Neural cell (in vitro differentiated cells): ENCODE measurements at regions not wholly inside any gene's neighbourhood (a gene's known extent, or its start where the extent isn't known, plus 50 kb on each side); places are given as distances from the start of the nearest gene placed in this dataset.

Experiments
- H2AFZ ChIP-seq: fragments of 200-600, 300-800 bp; sonication (generic), shearing (Covaris generic); 2 replicates; pipeline ENCODE4 v1.6.0; 2014; ENCODE audit warnings: low read depth, mild to moderate bottlenecking, antibody characterized with exemption, low read length, moderate library complexity
- H3F3A ChIP-seq: fragments of 200-600 bp; shearing (Covaris generic); 2 replicates; pipeline ENCODE4 v1.6.1; 2016; ENCODE audit warnings: mild to moderate bottlenecking, moderate library complexity, mixed read lengths, antibody characterized with exemption, low read length; ENCODE audit not compliant: insufficient read depth, poor library complexity, severe bottlenecking
- H3K27ac ChIP-seq: fragments of 200-600, 300-800 bp; sonication (generic), shearing (Covaris generic); 2 replicates; pipeline ENCODE4 v1.5.1; 2014; ENCODE audit warnings: mild to moderate bottlenecking, low read length, moderate library complexity
- H3K27me3 ChIP-seq: fragments of 300-800, 200-600 bp; sonication (generic), shearing (Covaris generic); 2 replicates; pipeline ENCODE4 v1.6.0; 2014; ENCODE audit warnings: mild to moderate bottlenecking, low read depth, low read length, moderate library complexity; ENCODE audit not compliant: insufficient read depth
- H3K36me3 ChIP-seq: fragments of 300-800, 200-600 bp; sonication (generic), shearing (Covaris generic); 2 replicates; pipeline ENCODE4 v1.5.1; 2014; ENCODE audit warnings: mild to moderate bottlenecking, antibody characterized with exemption, low read length, moderate library complexity; ENCODE audit not compliant: insufficient read depth
- H3K4me2 ChIP-seq: fragments of 300-800, 200-600 bp; sonication (generic), shearing (Covaris generic); 2 replicates; pipeline ENCODE4 v1.6.0; 2014; ENCODE audit warnings: mild to moderate bottlenecking, low read length
- H3K4me3 ChIP-seq: fragments of 300-800, 200-600 bp; sonication (generic), shearing (Covaris generic); 2 replicates; pipeline ENCODE4 v1.5.1; 2014; ENCODE audit warnings: mild to moderate bottlenecking, low read length, moderate library complexity
- H3K79me2 ChIP-seq: fragments of 200-600 bp; shearing (Covaris generic); replicated peaks from 2 replicates; pipeline ENCODE4 v1.6.0; 2014; ENCODE audit warnings: mild to moderate bottlenecking, low read length, moderate library complexity; ENCODE audit not compliant: insufficient read depth
- H3K9ac ChIP-seq: fragments of 300-800, 200-600 bp; sonication (generic), shearing (Covaris generic); 2 replicates; pipeline ENCODE4 v1.6.1; 2016; ENCODE audit warnings: mild to moderate bottlenecking, low read length, mixed read lengths
- H3K9me2 ChIP-seq: fragments of 200-600 bp; shearing (Covaris generic); 2 replicates; pipeline ENCODE4 v1.6.1; 2016; ENCODE audit warnings: mild to moderate bottlenecking, low read length, mixed read lengths; ENCODE audit not compliant: insufficient read depth
- H3K9me3 ChIP-seq: fragments of 200-600, 300-800 bp; sonication (generic), shearing (Covaris generic); 2 replicates; pipeline ENCODE4 v1.6.1; 2016; ENCODE audit warnings: mild to moderate bottlenecking, mixed run types, low read length, moderate library complexity, mixed read lengths
- H4K20me1 ChIP-seq: fragments of 200-600 bp; shearing (Covaris generic); 2 replicates; pipeline ENCODE4 v1.6.1; 2016; ENCODE audit warnings: mild to moderate bottlenecking, mixed run types; ENCODE audit not compliant: insufficient read depth
- EP300 ChIP-seq: fragments of 450-650 bp; conservative IDR thresholded peaks from 2 replicates; pipeline ENCODE4 v1.6.1; 2014; ENCODE audit warnings: antibody characterized with exemption, mild to moderate bottlenecking, moderate library complexity; ENCODE audit not compliant: poor library complexity, severe bottlenecking
- EZH2 ChIP-seq: fragments of 200-600, 300-800 bp; shearing (Covaris generic), sonication (generic); IDR thresholded peaks from 2 replicates; pipeline ENCODE4 v1.6.1; 2014; ENCODE audit warnings: antibody characterized with exemption, low read length, borderline replicate concordance, mild to moderate bottlenecking; ENCODE audit not compliant: insufficient read depth, poor library complexity, severe bottlenecking
- MXI1 ChIP-seq: fragments of 450-650 bp; conservative IDR thresholded peaks from 2 replicates; pipeline ENCODE4 v1.6.1; 2014; ENCODE audit warnings: antibody characterized with exemption, mild to moderate bottlenecking; ENCODE audit not compliant: poor library complexity, severe bottlenecking
- POLR2AphosphoS5 ChIP-seq: IDR thresholded peaks from 2 replicates; pipeline ENCODE4 v1.6.1; 2012
- RAD21 ChIP-seq: fragments of 450-650 bp; conservative IDR thresholded peaks from 2 replicates; pipeline ENCODE4 v1.6.1; 2014; ENCODE audit warnings: antibody characterized with exemption, mild to moderate bottlenecking, moderate library complexity
- REST ChIP-seq: IDR thresholded peaks from 2 replicates; pipeline ENCODE4 v1.6.1; 2012; ENCODE audit warnings: borderline replicate concordance
- SMC3 ChIP-seq: fragments of 450-650 bp; conservative IDR thresholded peaks from 2 replicates; pipeline ENCODE4 v1.6.1; 2014; ENCODE audit warnings: antibody characterized with exemption, mild to moderate bottlenecking, moderate library complexity; ENCODE audit not compliant: poor library complexity
- TAF1 ChIP-seq: IDR thresholded peaks from 2 replicates; pipeline ENCODE4 v1.6.1; 2012; ENCODE audit warnings: low read depth
- TF ChIP-seq, protein P1 (sequence below): fragments of 450-650 bp; IDR thresholded peaks from 2 replicates; pipeline ENCODE4 v1.5.1; 2014; ENCODE audit warnings: antibody characterized with exemption, mild to moderate bottlenecking, moderate library complexity; ENCODE audit not compliant: poor library complexity, severe bottlenecking

- H3K27me3 ChIP-seq: no peaks in the 10 kb centered on the region
Observed at GRCh38 chr1:37258068-37258467, 216.3 kb upstream of the ZC3H12A start.

DNA sequence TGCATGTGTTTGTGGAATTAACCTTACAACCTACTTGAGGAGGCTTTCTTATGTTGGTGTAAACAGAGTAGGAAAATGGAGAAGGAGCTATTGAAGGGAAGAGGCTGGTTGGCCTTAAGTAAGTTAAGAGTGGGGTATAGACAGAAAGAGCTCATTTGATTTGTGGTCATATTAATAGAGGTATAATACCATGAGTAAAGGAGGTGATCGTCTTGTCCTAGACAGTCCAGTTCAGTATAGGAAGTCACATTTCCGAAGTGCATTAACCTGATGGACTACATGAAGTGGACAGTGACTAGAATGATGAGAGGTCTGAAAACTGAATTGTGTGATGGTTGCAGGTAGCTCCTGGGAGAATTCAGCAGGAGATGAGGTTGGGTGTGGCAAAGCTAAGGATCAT is 215.4 kb upstream of the ZC3H12A start:
- no peaks in the 10 kb centered on the region for H3K9me2 ChIP-seq
- TF ChIP-seq, protein P1, sequence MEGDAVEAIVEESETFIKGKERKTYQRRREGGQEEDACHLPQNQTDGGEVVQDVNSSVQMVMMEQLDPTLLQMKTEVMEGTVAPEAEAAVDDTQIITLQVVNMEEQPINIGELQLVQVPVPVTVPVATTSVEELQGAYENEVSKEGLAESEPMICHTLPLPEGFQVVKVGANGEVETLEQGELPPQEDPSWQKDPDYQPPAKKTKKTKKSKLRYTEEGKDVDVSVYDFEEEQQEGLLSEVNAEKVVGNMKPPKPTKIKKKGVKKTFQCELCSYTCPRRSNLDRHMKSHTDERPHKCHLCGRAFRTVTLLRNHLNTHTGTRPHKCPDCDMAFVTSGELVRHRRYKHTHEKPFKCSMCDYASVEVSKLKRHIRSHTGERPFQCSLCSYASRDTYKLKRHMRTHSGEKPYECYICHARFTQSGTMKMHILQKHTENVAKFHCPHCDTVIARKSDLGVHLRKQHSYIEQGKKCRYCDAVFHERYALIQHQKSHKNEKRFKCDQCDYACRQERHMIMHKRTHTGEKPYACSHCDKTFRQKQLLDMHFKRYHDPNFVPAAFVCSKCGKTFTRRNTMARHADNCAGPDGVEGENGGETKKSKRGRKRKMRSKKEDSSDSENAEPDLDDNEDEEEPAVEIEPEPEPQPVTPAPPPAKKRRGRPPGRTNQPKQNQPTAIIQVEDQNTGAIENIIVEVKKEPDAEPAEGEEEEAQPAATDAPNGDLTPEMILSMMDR: no peak
- TF ChIP-seq REST (no peak), EP300 (no peak), EZH2 (no peak), TAF1 (no peak), RAD21 (no peak)
- no peaks in the 10 kb centered on the region for H3K79me2 ChIP-seq
- no peaks in the 10 kb centered on the region for H3K36me3 ChIP-seq
- no peak overlapping the region for H3K4me2 ChIP-seq
- H3F3A ChIP-seq: no peaks in the 10 kb centered on the region
- H4K20me1 ChIP-seq: no peaks in the 10 kb centered on the region
- H3K27ac ChIP-seq: no peak overlapping the region
- no peaks in the 10 kb centered on the region for H3K27me3 ChIP-seq
- no peak overlapping the region for H2AFZ ChIP-seq
- H3K9ac ChIP-seq: no peak overlapping the region
- H3K4me3 ChIP-seq: no peak overlapping the region
- H3K9me3 ChIP-seq: no peaks in the 10 kb centered on the region

More at GRCh38 chr1:37258068-37258467, 216.3 kb upstream of the ZC3H12A start:
- Histone ChIP-seq H3K4me3 (no peak overlapping the region), H2AFZ (no peak overlapping the region), H3K36me3 (no peaks in the 10 kb centered on the region), H3K4me2 (no peak overlapping the region), H3K27ac (no peak overlapping the region), H3K9me3 (no peaks in the 10 kb centered on the region), H3K79me2 (no peaks in the 10 kb centered on the region), H3K9me2 (no peaks in the 10 kb centered on the region), H3F3A (no peaks in the 10 kb centered on the region), H4K20me1 (no peaks in the 10 kb centered on the region), H3K9ac (no peak overlapping the region)
- TF ChIP-seq, protein P1: no peak
- TF ChIP-seq TAF1: no peak
- no peak for TF ChIP-seq MXI1
- no peak for TF ChIP-seq EZH2
- TF ChIP-seq EP300: no peak
- no peak for TF ChIP-seq SMC3
- TF ChIP-seq RAD21: no peak
- no peak for TF ChIP-seq REST
- no peak for TF ChIP-seq POLR2AphosphoS5
